Stimulated activated naive B cell treated with anti-CD40 and anti-IgM and Interleukin-4, amounts not matched to agents 10 μg/mL and 1 μg/mL and 100 μg/mL, for 72 hours (primary cell): ENCODE measurements at regions not wholly inside any gene's neighbourhood (a gene's known extent, or its start where the extent isn't known, plus 50 kb on each side); places are given as distances from the start of the nearest gene placed in this dataset.

ENCODE experiments used
- ATAC-seq, 2 donors: fragments of 150-1000 bp; cut with Tn5 transposase; replicated peaks; 2 replicates each; pipeline ENCODE4 v1.10.0; 2021; ENCODE audit warnings: moderate library complexity in 1 of 2
- DNase-seq: peaks from one replicate; pipeline ENCODE4 v3.0.0; 2021
- H3K27ac Mint-ChIP-seq: one replicate; pipeline ENCODE4 v1.8.0; 2022; ENCODE audit warnings: mild to moderate bottlenecking, mixed read lengths
- H3K27me3 Mint-ChIP-seq, 2 donors: one replicate each; pipeline ENCODE4 v1.8.0; 2022; ENCODE audit warnings: mixed read lengths in 2 of 2
- H3K36me3 Mint-ChIP-seq, 2 donors: one replicate each; pipeline ENCODE4 v1.8.0; 2022; ENCODE audit warnings: mixed read lengths in 2 of 2, mild to moderate bottlenecking in 1 of 2
- H3K4me1 Mint-ChIP-seq, 2 donors: one replicate each; pipeline ENCODE4 v1.8.0; 2022; ENCODE audit warnings: mixed read lengths in 2 of 2, mild to moderate bottlenecking in 1 of 2
- H3K4me3 Mint-ChIP-seq, 2 donors: one replicate each; pipeline ENCODE4 v1.8.0; 2022; ENCODE audit warnings: mild to moderate bottlenecking in 2 of 2, mixed read lengths in 2 of 2, moderate library complexity in 1 of 2
- H3K9me3 Mint-ChIP-seq, 2 donors: one replicate each; pipeline ENCODE4 v1.8.0; 2022; ENCODE audit warnings: mixed read lengths in 2 of 2, mild to moderate bottlenecking in 1 of 2

- Mint-ChIP-seq H3K9me3 (peaks cover 0 to 5% of the 10 kb centered on the region in 2 donors), H3K36me3 (no peaks in the 10 kb centered on the region), H3K27me3 (peaks cover 14 to 20% of the 10 kb centered on the region in 2 donors), H3K4me1 (peaks cover 38 to 46% of the 10 kb centered on the region in 2 donors), H3K4me3 (no peak overlapping the region), H3K27ac (peak overlapping the region; percentile 40)
- ATAC-seq (no peak), DNase-seq (no peak)
Measured at GRCh38 chr9:91035825-91036208, 234.2 kb downstream of the SYK start.

GRCh38 chr9:91036356-91036755, 234.7 kb downstream of the SYK start:
- no peak for DNase-seq
- H3K4me3 Mint-ChIP-seq, result peak overlapping the region in 1 of 2 donors; percentile 57
- no peak overlapping the region for H3K27ac Mint-ChIP-seq
- peaks cover 10 to 20% of the 10 kb centered on the region in 2 donors for H3K27me3 Mint-ChIP-seq
- H3K9me3 Mint-ChIP-seq, result peaks cover 0 to 5% of the 10 kb centered on the region in 2 donors
- H3K4me1 Mint-ChIP-seq, result peaks cover 39 to 46% of the 10 kb centered on the region in 2 donors
- no peaks in the 10 kb centered on the region for H3K36me3 Mint-ChIP-seq
- no peak for ATAC-seq

- Mint-ChIP-seq H3K9me3 (peaks cover 0 to 5% of the 10 kb centered on the region in 2 donors), H3K27ac (peak overlapping the region; percentile 91), H3K4me1 (peaks cover 39 to 46% of the 10 kb centered on the region in 2 donors), H3K36me3 (no peaks in the 10 kb centered on the region), H3K27me3 (peaks cover 6 to 15% of the 10 kb centered on the region in 2 donors), H3K4me3 (peak overlapping the region; percentile 57 to 77)
- ATAC-seq (peak; percentile 71 to 77), DNase-seq (peak; percentile 41)
Measured at GRCh38 chr9:91036826-91037510, 235.3 kb downstream of the SYK start.

GRCh38 chr9:91037511-91038482, 236.2 kb downstream of the SYK start:
- Mint-ChIP-seq H3K4me1 (peaks cover 39 to 46% of the 10 kb centered on the region in 2 donors), H3K27ac (peak overlapping the region; percentile 91), H3K36me3 (no peaks in the 10 kb centered on the region), H3K4me3 (peak overlapping the region; percentile 57 to 77), H3K9me3 (peaks cover 0 to 5% of the 10 kb centered on the region in 2 donors), H3K27me3 (peaks cover 5 to 13% of the 10 kb centered on the region in 2 donors)
- ATAC-seq (peak; percentile 42 to 53), DNase-seq (no peak)

GRCh38 chr9:91038483-91039124, 237.0 kb downstream of the SYK start:
- ATAC-seq (no peak), DNase-seq (no peak)
- Mint-ChIP-seq H3K36me3 (no peaks in the 10 kb centered on the region), H3K9me3 (peaks cover 0 to 5% of the 10 kb centered on the region in 2 donors), H3K27me3 (peaks cover 8 to 13% of the 10 kb centered on the region in 2 donors), H3K4me3 (no peak overlapping the region), H3K27ac (no peak overlapping the region), H3K4me1 (peaks cover 41 to 50% of the 10 kb centered on the region in 2 donors)

- peaks cover 13 to 14% of the 10 kb centered on the region in 2 donors for H3K27me3 Mint-ChIP-seq
- DNase-seq, result no peak
- H3K36me3 Mint-ChIP-seq, result no peaks in the 10 kb centered on the region
- H3K27ac Mint-ChIP-seq, result no peak overlapping the region
- peaks cover 0 to 5% of the 10 kb centered on the region in 2 donors for H3K9me3 Mint-ChIP-seq
- ATAC-seq, result no peak
- peaks cover 44 to 52% of the 10 kb centered on the region in 2 donors for H3K4me1 Mint-ChIP-seq
- no peak overlapping the region for H3K4me3 Mint-ChIP-seq
Measured at GRCh38 chr9:91039125-91039834, 237.7 kb downstream of the SYK start.

GRCh38 chr9:91039835-91040140, 238.2 kb downstream of the SYK start:
- Mint-ChIP-seq H3K4me3 (no peak overlapping the region), H3K27me3 (peaks cover 15 to 19% of the 10 kb centered on the region in 2 donors), H3K4me1 (peaks cover 44 to 52% of the 10 kb centered on the region in 2 donors), H3K9me3 (peaks cover 0 to 5% of the 10 kb centered on the region in 2 donors), H3K36me3 (no peaks in the 10 kb centered on the region), H3K27ac (no peak overlapping the region)
- no peak for DNase-seq
- no peak for ATAC-seq

GRCh38 chr9:91040371-91041215, 239.0 kb downstream of the SYK start:
- H3K9me3 Mint-ChIP-seq, result peaks cover 0 to 5% of the 10 kb centered on the region in 2 donors
- H3K27ac Mint-ChIP-seq, result peak overlapping the region; percentile 82
- H3K27me3 Mint-ChIP-seq, result peaks cover 18 to 25% of the 10 kb centered on the region in 2 donors
- no peak overlapping the region for H3K4me3 Mint-ChIP-seq
- ATAC-seq, result no peak
- H3K36me3 Mint-ChIP-seq, result no peaks in the 10 kb centered on the region
- no peak for DNase-seq
- H3K4me1 Mint-ChIP-seq, result peaks cover 40 to 46% of the 10 kb centered on the region in 2 donors

GRCh38 chr9:91042024-91042423, 240.4 kb downstream of the SYK start:
- Mint-ChIP-seq H3K9me3 (peaks cover 0 to 5% of the 10 kb centered on the region in 2 donors), H3K27ac (no peak overlapping the region), H3K36me3 (no peaks in the 10 kb centered on the region), H3K4me3 (no peak overlapping the region), H3K27me3 (peaks cover 9 to 29% of the 10 kb centered on the region in 2 donors), H3K4me1 (peaks cover 30 to 33% of the 10 kb centered on the region in 2 donors)
- DNase-seq (no peak), ATAC-seq (no peak)

- Mint-ChIP-seq H3K9me3 (peaks cover 0 to 5% of the 10 kb centered on the region in 2 donors), H3K4me1 (peaks cover 28 to 31% of the 10 kb centered on the region in 2 donors), H3K36me3 (no peaks in the 10 kb centered on the region), H3K27ac (no peak overlapping the region), H3K4me3 (no peak overlapping the region), H3K27me3 (peaks cover 9 to 26% of the 10 kb centered on the region in 2 donors)
- ATAC-seq (no peak), DNase-seq (no peak)
Measured at GRCh38 chr9:91042541-91042940, 240.9 kb downstream of the SYK start.

GRCh38 chr9:91043056-91043810, 241.6 kb downstream of the SYK start:
- no peak for DNase-seq
- no peak overlapping the region for H3K4me3 Mint-ChIP-seq
- no peak overlapping the region for H3K27ac Mint-ChIP-seq
- peaks cover 25 to 29% of the 10 kb centered on the region in 2 donors for H3K4me1 Mint-ChIP-seq
- no peaks in the 10 kb centered on the region for H3K36me3 Mint-ChIP-seq
- no peak for ATAC-seq
- peaks cover 11 to 26% of the 10 kb centered on the region in 2 donors for H3K27me3 Mint-ChIP-seq
- peaks cover 0 to 5% of the 10 kb centered on the region in 2 donors for H3K9me3 Mint-ChIP-seq

- peaks cover 20 to 23% of the 10 kb centered on the region in 2 donors for H3K4me1 Mint-ChIP-seq
- H3K9me3 Mint-ChIP-seq, result peaks cover 0 to 5% of the 10 kb centered on the region in 2 donors
- no peak overlapping the region for H3K27ac Mint-ChIP-seq
- H3K4me3 Mint-ChIP-seq, result no peak overlapping the region
- DNase-seq (no peak), ATAC-seq (no peak)
- H3K36me3 Mint-ChIP-seq, result no peaks in the 10 kb centered on the region
- H3K27me3 Mint-ChIP-seq, result peaks cover 15 to 32% of the 10 kb centered on the region in 2 donors
Measured at GRCh38 chr9:91043811-91044175, 242.2 kb downstream of the SYK start.
